Right cardiac atrium (tissue), 5 donors: ENCODE measurements at regions not wholly inside any gene's neighbourhood (a gene's known extent, or its start where the extent isn't known, plus 50 kb on each side); places are given as distances from the start of the nearest gene placed in this dataset.
"Not testable (repeated sequence)": the region's sequence is repeated elsewhere in the genome, so short reads cannot be mapped to it uniquely, and the experiment has no call there.

Experiments used
- ATAC-seq, 2 donors: fragments of 200-7000 bp; cut with Tn5 transposase; one replicate each; pipeline versions ENCODE4 v1.8.0 to v1.9.1; 2020; ENCODE audit warnings: moderate library complexity in 2 of 2, mild to moderate bottlenecking in 1 of 2
- DNase-seq, 3 donors: peaks; one replicate each; pipeline ENCODE4 v3.0.0-alpha.2; 2020
- H3K27ac ChIP-seq: one replicate; pipeline ENCODE4 v1.5.1; 2013; ENCODE audit warnings: mild to moderate bottlenecking, low read length, control low read depth, moderate library complexity
- H3K27me3 ChIP-seq: one replicate; pipeline ENCODE4 v1.6.1; 2013; ENCODE audit not compliant: control insufficient read depth, insufficient read depth
- H3K4me1 ChIP-seq: one replicate; pipeline ENCODE4 v1.6.1; 2013; ENCODE audit warnings: low read length; ENCODE audit not compliant: control insufficient read depth, insufficient read depth
- H3K4me3 ChIP-seq: one replicate; pipeline ENCODE4 v1.5.1; 2013; ENCODE audit warnings: low read length, control low read depth
- H3K9me3 ChIP-seq: one replicate; pipeline ENCODE4 v1.6.1; 2013; ENCODE audit warnings: low read length; ENCODE audit not compliant: control insufficient read depth
- whole genome bisulfite sequencing: extraction: QIAGEN DNeasy Blood & Tissue Kit; methylation state at CpG from one replicate; pipeline ENCODE4 v1.1.7; 2013; 5-methylcytosine and 5-hydroxymethylcytosine counted together
- intact Hi-C, 4 donors: fragments of 100-400 bp; cut with DNase I; formaldehyde crosslinking; loops; one replicate each; pipeline versions ENCODE4 v1.11.0 to v1.14.0; 2022 to 2023
- donor health status: healthy with polysubstance abuse.
- donor health status: DM: no; HTN: yes; CAD: no.
- donor health status: DM: no; HTN: no; CAD: no.
- donor health status: DM: no; HTN: yes; CAD: no; lungs with severe emphysema.
- donor health status: DM: yes; HTN: yes; CAD: no.

DNA sequence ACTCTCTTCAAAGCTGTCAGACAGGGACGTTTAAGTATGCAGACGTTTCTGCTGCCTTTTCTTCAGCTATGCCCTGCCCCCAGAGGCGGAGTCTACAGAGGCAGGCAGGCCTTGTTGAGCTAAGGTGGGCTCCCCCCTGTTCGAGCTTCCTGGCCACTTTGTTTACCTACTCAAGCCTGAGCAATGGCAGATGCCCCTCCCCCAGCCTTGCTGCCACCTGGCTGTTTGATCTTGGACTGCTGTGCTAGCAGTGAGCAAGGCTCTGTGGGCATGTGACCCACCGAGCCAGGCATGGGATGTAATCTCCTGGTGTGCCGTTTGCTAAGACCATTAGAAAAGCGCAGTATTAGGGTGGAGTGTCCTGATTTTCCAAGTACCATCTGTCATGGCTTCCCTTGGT lies 900.4 kb upstream of the MDGA2 start:
- H3K4me1 ChIP-seq = no peaks in the 10 kb centered on the region
- H3K9me3 ChIP-seq = no peaks in the 10 kb centered on the region
- DNase-seq = no peak
- H3K27me3 ChIP-seq = no peaks in the 10 kb centered on the region
- no peak overlapping the region for H3K27ac ChIP-seq
- ATAC-seq = no peak
- intact Hi-C loops = no loop called here
- WGBS = 68% methylated on average over 7 of the region's 7 CpGs
- H3K4me3 ChIP-seq = no peak overlapping the region

GRCh38 chr14:48568688-48569087 lies 893.3 kb upstream of the MDGA2 start:
- H3K27me3 ChIP-seq = no peaks in the 10 kb centered on the region
- no peaks in the 10 kb centered on the region for H3K4me1 ChIP-seq
- ATAC-seq (no peak), DNase-seq (no peak)
- no peaks in the 10 kb centered on the region for H3K9me3 ChIP-seq
- intact Hi-C loops = no loop called here
- WGBS = 33% methylated on average over 2 of the region's 2 CpGs
- H3K27ac ChIP-seq = no peak overlapping the region
- H3K4me3 ChIP-seq = no peak overlapping the region

GRCh38 chr14:48568252-48568651 lies 892.8 kb upstream of the MDGA2 start:
- H3K4me3 ChIP-seq = no peak overlapping the region
- WGBS = 87% methylated on average over 1 of the region's 1 CpG
- no peak overlapping the region for H3K27ac ChIP-seq
- no peaks in the 10 kb centered on the region for H3K4me1 ChIP-seq
- no peaks in the 10 kb centered on the region for H3K9me3 ChIP-seq
- no peak for DNase-seq
- intact Hi-C loops = no loop called here
- H3K27me3 ChIP-seq = no peaks in the 10 kb centered on the region
- no peak for ATAC-seq

GRCh38 chr14:48563489-48563888 lies 888.1 kb upstream of the MDGA2 start:
- ATAC-seq (no peak), DNase-seq (no peak)
- intact Hi-C loops = no loop called here
- Histone ChIP-seq H3K27ac (no peak overlapping the region), H3K9me3 (no peaks in the 10 kb centered on the region), H3K4me3 (no peak overlapping the region), H3K4me1 (no peaks in the 10 kb centered on the region), H3K27me3 (no peaks in the 10 kb centered on the region)
- 90% methylated on average over 3 of the region's 3 CpGs for WGBS

DNA sequence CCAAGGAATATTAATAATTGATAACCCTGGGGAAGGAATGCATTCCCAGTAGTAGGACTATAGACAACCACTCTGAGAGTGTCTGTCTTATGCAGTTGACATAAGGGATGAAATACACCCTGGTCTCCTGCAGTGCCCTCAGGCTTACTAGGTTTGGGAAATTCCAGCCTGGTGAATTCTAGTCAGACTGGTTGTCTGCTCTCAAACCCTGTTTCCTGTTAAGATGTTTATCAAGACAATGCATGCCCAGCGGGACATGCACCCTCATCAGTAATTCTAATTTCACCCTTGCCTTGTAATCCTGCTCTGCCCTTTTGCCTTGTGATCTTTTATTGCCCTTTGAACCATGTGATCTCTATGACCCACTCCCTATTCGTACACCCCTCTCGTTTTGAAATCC lies 886.0 kb upstream of the MDGA2 start:
- intact Hi-C loops = not testable (repeated sequence)

GRCh38 chr14:48560421-48560820 lies 885.0 kb upstream of the MDGA2 start:
- Histone ChIP-seq H3K4me1 (no peaks in the 10 kb centered on the region), H3K27me3 (no peaks in the 10 kb centered on the region), H3K27ac (no peak overlapping the region), H3K9me3 (no peaks in the 10 kb centered on the region), H3K4me3 (no peak overlapping the region)
- WGBS = 83% methylated on average over 4 of the region's 4 CpGs
- DNase-seq (no peak), ATAC-seq (no peak)
- intact Hi-C loops = no loop called here

More for the DNA sequence above, 886.0 kb upstream of the MDGA2 start:
- not testable (repeated sequence) for H3K4me3 ChIP-seq, ATAC-seq, H3K27ac ChIP-seq, H3K9me3 ChIP-seq, H3K4me1 ChIP-seq, DNase-seq, H3K27me3 ChIP-seq
- WGBS = 70% methylated on average over 3 of the region's 3 CpGs

DNA sequence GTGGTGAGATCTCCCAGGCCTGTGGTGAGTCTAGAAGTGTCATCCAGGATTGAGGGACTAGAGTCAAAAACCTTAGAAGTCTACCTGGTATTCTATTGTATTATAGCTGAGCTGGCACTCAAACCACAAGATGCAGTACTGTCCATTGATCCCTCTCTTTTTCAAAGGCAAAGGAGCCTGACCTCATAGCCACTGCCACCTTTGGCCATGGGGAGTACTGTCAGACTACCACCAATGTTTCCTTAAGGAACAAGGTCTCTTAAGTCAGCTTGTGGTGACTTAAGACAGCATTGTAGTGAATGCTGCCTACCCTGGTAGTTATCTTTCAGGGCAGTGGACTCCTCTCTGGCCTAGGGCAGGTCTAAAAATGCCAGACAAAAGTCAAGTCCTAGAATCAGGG lies 878.0 kb upstream of the MDGA2 start:
- Histone ChIP-seq H3K27me3 (no peaks in the 10 kb centered on the region), H3K27ac (no peak overlapping the region), H3K9me3 (no peaks in the 10 kb centered on the region), H3K4me3 (no peak overlapping the region), H3K4me1 (no peaks in the 10 kb centered on the region)
- ATAC-seq (no peak), DNase-seq (no peak)
- intact Hi-C loops = no loop called here

- WGBS = 84% methylated on average over 4 of the region's 4 CpGs
- no peak for ATAC-seq
- no peak for DNase-seq
- Histone ChIP-seq H3K27ac (no peak overlapping the region), H3K4me3 (no peak overlapping the region), H3K4me1 (no peaks in the 10 kb centered on the region), H3K27me3 (no peaks in the 10 kb centered on the region), H3K9me3 (no peaks in the 10 kb centered on the region)
- intact Hi-C loops = no loop called here
These were observed 871.6 kb upstream of the MDGA2 start for GRCh38 chr14:48546996-48547395.

GRCh38 chr14:48537600-48537999 lies 862.2 kb upstream of the MDGA2 start:
- no peak for ATAC-seq
- Histone ChIP-seq H3K27me3 (no peaks in the 10 kb centered on the region), H3K4me1 (no peaks in the 10 kb centered on the region), H3K27ac (no peak overlapping the region), H3K9me3 (no peaks in the 10 kb centered on the region), H3K4me3 (no peak overlapping the region)
- intact Hi-C loops = no loop called here
- DNase-seq = no peak

DNA sequence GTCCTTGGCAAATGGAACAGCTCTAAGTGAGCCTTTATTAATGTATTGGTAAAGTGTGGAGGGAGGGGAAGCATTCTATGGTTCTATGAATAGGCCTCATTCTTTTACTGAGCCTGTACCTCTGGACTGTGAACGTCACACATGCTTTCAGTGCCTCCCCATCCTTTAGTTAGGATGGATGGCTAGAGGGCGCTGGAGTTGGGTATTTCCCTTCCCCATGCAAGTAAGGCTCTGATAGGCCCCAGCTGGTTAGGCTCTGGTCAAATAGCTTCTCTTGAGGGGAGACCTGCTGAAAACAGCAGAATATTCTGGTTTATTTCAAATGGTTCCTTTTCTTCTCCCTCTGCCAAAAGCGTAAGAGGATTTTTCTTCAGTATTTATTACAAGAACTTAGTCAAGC lies 860.9 kb upstream of the MDGA2 start:
- no peak overlapping the region for H3K4me3 ChIP-seq
- H3K27me3 ChIP-seq = no peaks in the 10 kb centered on the region
- H3K4me1 ChIP-seq = no peaks in the 10 kb centered on the region
- intact Hi-C loops = no loop called here
- 47% methylated on average over 3 of the region's 3 CpGs for WGBS
- H3K9me3 ChIP-seq = no peaks in the 10 kb centered on the region
- DNase-seq (peak; percentile 10 to 33 (median 19)), ATAC-seq (no peak)
- H3K27ac ChIP-seq = no peak overlapping the region

GRCh38 chr14:48527832-48528231 lies 852.4 kb upstream of the MDGA2 start:
- Histone ChIP-seq H3K4me1 (no peaks in the 10 kb centered on the region), H3K27me3 (no peaks in the 10 kb centered on the region), H3K4me3 (no peak overlapping the region), H3K9me3 (no peaks in the 10 kb centered on the region), H3K27ac (no peak overlapping the region)
- 28% methylated on average over 2 of the region's 2 CpGs for whole genome bisulfite sequencing
- DNase-seq (no peak), ATAC-seq (no peak)
- intact Hi-C loops = no loop called here

- ATAC-seq (no peak), DNase-seq (no peak)
- no peaks in the 10 kb centered on the region for H3K27me3 ChIP-seq
- intact Hi-C loops = no loop called here
- no peaks in the 10 kb centered on the region for H3K4me1 ChIP-seq
- WGBS = 76% methylated on average over 7 of the region's 7 CpGs
- H3K4me3 ChIP-seq = no peak overlapping the region
- H3K27ac ChIP-seq = no peak overlapping the region
- no peaks in the 10 kb centered on the region for H3K9me3 ChIP-seq
These were observed 850.9 kb upstream of the MDGA2 start for GRCh38 chr14:48526307-48526706.
